Suprapubic skin (tissue), 4 donors: ENCODE measurements at regions not wholly inside any gene's neighbourhood (a gene's known extent, or its start where the extent isn't known, plus 50 kb on each side); places are given as distances from the start of the nearest gene placed in this dataset.

Source experiments
- DNase-seq, 2 donors: peaks; one replicate each; pipeline ENCODE4 v3.0.0-alpha.2; 2019; ENCODE audit warnings: low spot score in 2 of 2
- H3K27ac ChIP-seq: fragments of 200-600 bp; sonication (generic); one replicate; pipeline ENCODE4 v1.5.1; 2019
- H3K27me3 ChIP-seq: fragments of 200-600 bp; sonication (generic); one replicate; pipeline ENCODE4 v1.5.1; 2019
- H3K36me3 ChIP-seq: fragments of 200-600 bp; sonication (generic); one replicate; pipeline ENCODE4 v1.5.1; 2019
- H3K4me1 ChIP-seq: fragments of 200-600 bp; sonication (generic); one replicate; pipeline ENCODE4 v1.5.1; 2019
- H3K4me3 ChIP-seq: fragments of 200-600 bp; sonication (generic); one replicate; pipeline ENCODE4 v1.5.1; 2019; ENCODE audit warnings: mild to moderate bottlenecking
- H3K9me3 ChIP-seq: fragments of 200-600 bp; sonication (generic); one replicate; pipeline ENCODE4 v1.5.1; 2019
- CTCF ChIP-seq, 2 donors: fragments of 200-600 bp in 1 of 2; fragments of 450-650 bp in 1 of 2; sonication (generic) in 1 of 2; IDR thresholded peaks; one replicate each; pipeline ENCODE4 v1.5.1; 2016 to 2019; ENCODE audit warnings: antibody characterized with exemption in 2 of 2, mild to moderate bottlenecking in 1 of 2, moderate library complexity in 1 of 2
- EP300 ChIP-seq: sonication (generic); formaldehyde crosslinking; IDR thresholded peaks from one replicate; pipeline ENCODE4 v1.6.1; 2017; ENCODE audit warnings: antibody characterized with exemption
- POLR2A ChIP-seq, 2 donors: fragments of 450-650 bp; IDR thresholded peaks; one replicate each; pipeline ENCODE4 v1.6.1; 2017; ENCODE audit warnings: antibody characterized with exemption in 2 of 2, mild to moderate bottlenecking in 2 of 2, moderate library complexity in 2 of 2
- POLR2AphosphoS5 ChIP-seq, 3 donors: sonication (generic); formaldehyde crosslinking; IDR thresholded peaks; one replicate each; pipeline ENCODE4 v1.6.1; 2017; ENCODE audit warnings: antibody characterized with exemption in 3 of 3
- WGBS: methylation state at CpG from one replicate; pipeline ENCODE4 v1.1.5; 2018; 5-methylcytosine and 5-hydroxymethylcytosine counted together

GRCh38 chr13:99893567-99893966 is 78.0 kb downstream of the ZIC5 start:
- H3K36me3 ChIP-seq, result no peaks in the 10 kb centered on the region
- H3K27ac ChIP-seq, result no peak overlapping the region
- H3K9me3 ChIP-seq, result no peaks in the 10 kb centered on the region
- TF ChIP-seq CTCF (IDR thresholded peaks at IDR 0.05) (no peak), POLR2A (IDR thresholded peaks at IDR 0.05) (no peak), POLR2AphosphoS5 (IDR thresholded peaks at IDR 0.05) (no peak)
- peaks cover 32% of the 10 kb centered on the region for H3K27me3 ChIP-seq
- no peak for DNase-seq
- 92% methylated on average over 8 of the region's 9 CpGs for WGBS
- H3K4me1 ChIP-seq, result peaks cover 17% of the 10 kb centered on the region
- H3K4me3 ChIP-seq, result no peak overlapping the region

- Histone ChIP-seq H3K4me1 (peaks cover 17% of the 10 kb centered on the region), H3K9me3 (no peaks in the 10 kb centered on the region), H3K27ac (no peak overlapping the region), H3K4me3 (no peak overlapping the region), H3K27me3 (peaks cover 32% of the 10 kb centered on the region), H3K36me3 (no peaks in the 10 kb centered on the region)
- 87% methylated on average over 16 of the region's 17 CpGs for WGBS
- TF ChIP-seq EP300 (no peak), CTCF (IDR thresholded peaks at IDR 0.05) (no peak), POLR2AphosphoS5 (IDR thresholded peaks at IDR 0.05) (no peak), POLR2A (IDR thresholded peaks at IDR 0.05) (no peak)
- DNase-seq, result no peak
Observed at GRCh38 chr13:99892866-99893504, 78.6 kb downstream of the ZIC5 start.

GRCh38 chr13:99892196-99892613 is 79.4 kb downstream of the ZIC5 start:
- H3K36me3 ChIP-seq, result no peaks in the 10 kb centered on the region
- no peak overlapping the region for H3K27ac ChIP-seq
- H3K9me3 ChIP-seq, result no peaks in the 10 kb centered on the region
- no peak overlapping the region for H3K4me3 ChIP-seq
- peaks cover 17% of the 10 kb centered on the region for H3K4me1 ChIP-seq
- WGBS, result 73% methylated on average over 8 of the region's 8 CpGs
- TF ChIP-seq CTCF (IDR thresholded peaks at IDR 0.05) (no peak), POLR2AphosphoS5 (IDR thresholded peaks at IDR 0.05) (no peak), POLR2A (IDR thresholded peaks at IDR 0.05) (no peak), EP300 (no peak)
- no peak for DNase-seq
- H3K27me3 ChIP-seq, result peaks cover 27% of the 10 kb centered on the region

- no peak overlapping the region for H3K4me3 ChIP-seq
- TF ChIP-seq POLR2A (IDR thresholded peaks at IDR 0.05) (no peak), CTCF (IDR thresholded peaks at IDR 0.05) (no peak), POLR2AphosphoS5 (IDR thresholded peaks at IDR 0.05) (no peak), EP300 (no peak)
- H3K4me1 ChIP-seq, result no peaks in the 10 kb centered on the region
- no peaks in the 10 kb centered on the region for H3K27me3 ChIP-seq
- no peak overlapping the region for H3K27ac ChIP-seq
- no peaks in the 10 kb centered on the region for H3K36me3 ChIP-seq
- DNase-seq, result no peak
- no peaks in the 10 kb centered on the region for H3K9me3 ChIP-seq
- 93% methylated on average over 4 of the region's 4 CpGs for WGBS
Observed at GRCh38 chr13:99886706-99887105, 84.9 kb downstream of the ZIC5 start.

GRCh38 chr13:99884913-99885312 is 86.7 kb downstream of the ZIC5 start:
- Histone ChIP-seq H3K4me3 (no peak overlapping the region), H3K9me3 (no peaks in the 10 kb centered on the region), H3K27me3 (no peaks in the 10 kb centered on the region), H3K4me1 (no peaks in the 10 kb centered on the region), H3K36me3 (no peaks in the 10 kb centered on the region), H3K27ac (no peak overlapping the region)
- DNase-seq, result no peak
- TF ChIP-seq POLR2A (IDR thresholded peaks at IDR 0.05), result no peak
- 79% methylated on average over 6 of the region's 6 CpGs for WGBS

GRCh38 chr13:99883805-99884204 is 87.8 kb downstream of the ZIC5 start:
- H3K27me3 ChIP-seq, result no peaks in the 10 kb centered on the region
- H3K4me3 ChIP-seq, result no peak overlapping the region
- no peaks in the 10 kb centered on the region for H3K9me3 ChIP-seq
- H3K36me3 ChIP-seq, result no peaks in the 10 kb centered on the region
- no peak for DNase-seq
- no peaks in the 10 kb centered on the region for H3K4me1 ChIP-seq
- 90% methylated on average over 2 of the region's 2 CpGs for WGBS
- TF ChIP-seq POLR2A (IDR thresholded peaks at IDR 0.05) (no peak), EP300 (no peak), CTCF (IDR thresholded peaks at IDR 0.05) (no peak), POLR2AphosphoS5 (IDR thresholded peaks at IDR 0.05) (no peak)
- no peak overlapping the region for H3K27ac ChIP-seq
